KMS-11 (cell line): ENCODE measurements at regions not wholly inside any gene's neighbourhood (a gene's known extent, or its start where the extent isn't known, plus 50 kb on each side); places are given as distances from the start of the nearest gene placed in this dataset.

Experiments
- H2AFZ ChIP-seq: fragments of 200-600 bp; sonication (generic); 2 replicates; pipeline ENCODE4 v1.6.1; 2016; ENCODE audit warnings: antibody characterized with exemption, mixed run types, low read depth
- H3K27ac ChIP-seq: fragments of 200-600 bp; sonication (generic); 2 replicates; pipeline ENCODE4 v1.6.1; 2016; ENCODE audit warnings: mild to moderate bottlenecking, mixed run types
- H3K27me3 ChIP-seq: fragments of 200-600 bp; sonication (generic); 2 replicates; pipeline ENCODE4 v1.6.1; 2017; ENCODE audit warnings: mild to moderate bottlenecking, low read depth, mixed run types, moderate library complexity; ENCODE audit not compliant: insufficient read depth
- H3K36me3 ChIP-seq: fragments of 200-600 bp; sonication (generic); 2 replicates; pipeline ENCODE4 v1.6.1; 2017; ENCODE audit warnings: mild to moderate bottlenecking, mixed run types; ENCODE audit not compliant: insufficient read depth
- H3K4me1 ChIP-seq: fragments of 200-600 bp; sonication (generic); 2 replicates; pipeline ENCODE4 v1.6.1; 2016; ENCODE audit warnings: mild to moderate bottlenecking, low read depth, mixed run types; ENCODE audit not compliant: poor library complexity, severe bottlenecking
- H3K4me2 ChIP-seq: fragments of 200-600 bp; sonication (generic); 2 replicates; pipeline ENCODE4 v1.7.0; 2016; ENCODE audit warnings: mild to moderate bottlenecking, mixed run types
- H3K4me3 ChIP-seq: fragments of 200-600 bp; sonication (generic); IDR thresholded peaks from 2 replicates; pipeline ENCODE4 v1.6.1; 2017; ENCODE audit warnings: low read depth, low read length, mixed read lengths; ENCODE audit not compliant: insufficient read depth
- H3K79me2 ChIP-seq: fragments of 200-600 bp; sonication (generic); 2 replicates; pipeline ENCODE4 v1.6.1; 2016; ENCODE audit warnings: low read depth, mixed run types; ENCODE audit not compliant: insufficient read depth
- H3K9ac ChIP-seq: fragments of 200-600 bp; sonication (generic); 2 replicates; pipeline ENCODE4 v1.6.1; 2016; ENCODE audit warnings: mild to moderate bottlenecking, mixed run types
- H4K20me1 ChIP-seq: fragments of 200-600 bp; sonication (generic); 2 replicates; pipeline ENCODE4 v1.6.1; 2016; ENCODE audit warnings: mild to moderate bottlenecking, mixed run types; ENCODE audit not compliant: insufficient read depth
- CTCF ChIP-seq: fragments of 200-600 bp; sonication (generic); conservative IDR thresholded peaks from 2 replicates; pipeline ENCODE4 v1.6.1; 2017; ENCODE audit warnings: low read depth, mild to moderate bottlenecking, antibody characterized with exemption, low read length, moderate library complexity, mixed read lengths

- TF ChIP-seq CTCF: no peak
- no peaks in the 10 kb centered on the region for H3K36me3 ChIP-seq
- H3K27ac ChIP-seq: no peak overlapping the region
- H3K79me2 ChIP-seq: no peaks in the 10 kb centered on the region
- H3K4me1 ChIP-seq: no peaks in the 10 kb centered on the region
- no peak overlapping the region for H3K4me2 ChIP-seq
- H4K20me1 ChIP-seq: no peaks in the 10 kb centered on the region
- H3K27me3 ChIP-seq: no peaks in the 10 kb centered on the region
- H3K9ac ChIP-seq: no peak overlapping the region
- no peak overlapping the region for H2AFZ ChIP-seq
- H3K4me3 ChIP-seq: no peak overlapping the region
Observed at GRCh38 chr10:4718544-4718943, 107.5 kb upstream of the AKR1E2 start.

DNA sequence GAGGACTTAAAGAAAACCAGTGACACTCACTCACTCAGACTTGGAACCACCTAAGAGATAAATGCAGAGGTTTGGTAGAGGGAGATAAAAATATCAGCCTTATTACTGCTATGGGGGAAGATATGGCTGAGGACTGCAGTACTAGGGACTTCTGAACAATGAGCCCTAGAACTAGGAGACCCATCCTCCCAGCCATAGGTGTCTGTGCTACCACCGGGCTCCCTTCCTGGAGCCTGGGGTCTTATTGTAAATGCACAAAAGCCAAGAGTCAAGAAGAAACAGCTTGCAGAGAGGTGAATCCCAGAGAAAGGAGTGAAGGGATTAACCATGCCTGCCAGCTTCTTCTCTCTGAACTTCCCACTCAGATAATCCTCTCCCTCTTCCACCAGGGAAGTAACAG is 108.3 kb upstream of the AKR1E2 start:
- no peak overlapping the region for H2AFZ ChIP-seq
- no peak overlapping the region for H3K9ac ChIP-seq
- no peak for TF ChIP-seq CTCF
- no peaks in the 10 kb centered on the region for H3K79me2 ChIP-seq
- no peaks in the 10 kb centered on the region for H3K27me3 ChIP-seq
- H3K4me1 ChIP-seq: no peaks in the 10 kb centered on the region
- H4K20me1 ChIP-seq: no peaks in the 10 kb centered on the region
- no peak overlapping the region for H3K4me2 ChIP-seq
- no peak overlapping the region for H3K4me3 ChIP-seq
- H3K36me3 ChIP-seq: no peaks in the 10 kb centered on the region
- no peak overlapping the region for H3K27ac ChIP-seq

DNA sequence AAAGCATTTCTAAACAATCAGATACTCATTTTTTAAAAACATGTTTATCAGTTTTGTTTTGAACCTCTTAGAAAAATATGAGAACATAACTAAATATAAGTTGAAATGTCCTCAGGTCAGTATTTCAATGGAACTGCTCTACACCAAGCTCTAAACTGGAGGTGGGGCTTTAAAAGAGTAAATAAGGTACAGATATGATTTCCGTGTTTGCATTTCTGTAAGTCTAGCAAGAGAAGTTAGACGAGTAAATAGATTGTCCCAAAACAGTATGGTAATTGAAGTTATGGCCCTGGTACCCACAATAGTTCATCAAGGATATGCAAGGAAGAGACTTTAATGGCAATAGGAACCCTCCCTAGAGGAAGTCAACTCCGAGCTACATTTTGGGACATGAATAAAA is 115.1 kb upstream of the AKR1E2 start:
- Histone ChIP-seq H4K20me1 (no peaks in the 10 kb centered on the region), H3K79me2 (no peaks in the 10 kb centered on the region), H3K27ac (no peak overlapping the region), H3K27me3 (no peaks in the 10 kb centered on the region), H3K4me1 (no peaks in the 10 kb centered on the region), H3K36me3 (no peaks in the 10 kb centered on the region), H3K4me2 (no peak overlapping the region), H2AFZ (no peak overlapping the region), H3K4me3 (no peak overlapping the region), H3K9ac (no peak overlapping the region)
- TF ChIP-seq CTCF: no peak

GRCh38 chr10:4708123-4708759 is 117.8 kb upstream of the AKR1E2 start:
- Histone ChIP-seq H3K4me1 (no peaks in the 10 kb centered on the region), H3K27me3 (no peaks in the 10 kb centered on the region), H3K4me3 (no peak overlapping the region), H4K20me1 (no peaks in the 10 kb centered on the region), H3K36me3 (no peaks in the 10 kb centered on the region), H3K4me2 (no peak overlapping the region), H3K27ac (no peak overlapping the region), H2AFZ (no peak overlapping the region), H3K79me2 (no peaks in the 10 kb centered on the region), H3K9ac (no peak overlapping the region)
- TF ChIP-seq CTCF: peak; percentile 52
